HG03196 (cell line): ENCODE measurements at regions not wholly inside any gene's neighbourhood (a gene's known extent, or its start where the extent isn't known, plus 50 kb on each side); places are given as distances from the start of the nearest gene placed in this dataset.
"Not testable (repeated sequence)": the region's sequence is repeated elsewhere in the genome, so short reads cannot be mapped to it uniquely, and the experiment has no call there.

Experiments
- ATAC-seq: cut with Tn5 transposase; IDR thresholded peaks from one replicate; pipeline ENCODE4 v1.9.1; 2021; ENCODE audit not compliant: unreplicated experiment

DNA sequence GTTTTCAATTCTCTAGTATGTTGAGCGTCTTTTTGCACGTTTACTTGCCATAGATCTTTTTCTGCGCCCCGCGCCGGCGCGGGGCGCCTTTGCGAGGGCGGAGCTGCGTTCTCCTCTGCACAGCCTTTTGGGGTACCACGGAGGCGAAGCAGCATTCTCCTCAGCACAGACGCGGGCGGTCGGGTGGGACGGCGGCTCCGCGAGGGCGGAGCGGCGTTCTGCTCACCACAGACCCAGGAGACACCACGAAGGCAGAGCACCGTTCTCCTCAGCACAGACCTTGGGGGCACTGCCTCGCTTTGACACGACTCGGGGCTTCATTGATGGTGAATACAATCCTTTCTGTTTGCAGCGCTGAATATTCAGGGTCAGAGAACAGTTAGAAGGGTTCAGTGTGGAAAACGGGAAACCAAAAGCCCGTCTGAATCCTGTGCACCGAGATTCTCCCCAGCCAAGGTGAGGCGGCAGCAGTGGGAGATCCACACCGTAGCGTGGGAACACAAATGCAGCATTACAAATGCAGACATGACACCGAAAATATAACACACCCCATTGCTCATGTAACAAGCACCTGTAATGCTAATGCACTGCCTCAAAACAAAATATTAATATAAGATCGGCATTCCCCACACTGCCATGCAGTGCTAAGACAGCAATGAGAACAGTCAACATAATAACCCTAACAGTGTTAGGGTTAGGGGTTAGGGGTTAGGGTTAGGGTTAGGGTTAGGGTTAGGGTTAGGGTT lies 190.7 kb upstream of the VIPR2 start:
- not testable (repeated sequence) for ATAC-seq

DNA sequence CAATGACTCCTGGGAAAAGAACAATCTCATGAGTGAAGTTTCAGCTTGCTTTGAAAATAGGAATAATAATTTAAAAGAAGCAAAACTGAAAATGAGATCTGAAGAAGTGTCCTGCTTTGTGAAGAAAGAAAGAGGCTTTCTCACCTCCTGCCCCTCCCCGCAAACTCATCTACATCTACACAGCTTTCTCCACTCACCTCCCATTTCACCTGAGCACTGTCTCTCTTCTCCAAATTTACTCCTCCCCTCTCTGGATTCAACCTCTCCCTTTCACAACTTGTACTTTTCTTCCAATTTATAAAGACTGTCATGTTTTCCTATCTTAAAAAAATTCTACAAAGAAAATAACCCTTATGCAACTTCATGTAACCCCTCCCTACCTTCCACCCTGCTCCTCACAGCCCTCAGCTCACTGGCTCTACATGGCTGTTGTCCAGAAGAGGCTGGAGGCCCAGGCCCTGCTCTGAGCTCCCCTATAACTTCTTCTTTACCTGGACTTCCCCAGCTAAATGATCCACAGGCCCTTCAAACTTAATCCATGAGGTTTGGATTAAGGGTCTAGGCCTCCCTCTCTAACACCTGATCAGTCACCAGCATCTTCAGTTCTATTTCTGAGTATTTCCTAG lies 188.3 kb upstream of the VIPR2 start:
- not testable (repeated sequence) for ATAC-seq

DNA sequence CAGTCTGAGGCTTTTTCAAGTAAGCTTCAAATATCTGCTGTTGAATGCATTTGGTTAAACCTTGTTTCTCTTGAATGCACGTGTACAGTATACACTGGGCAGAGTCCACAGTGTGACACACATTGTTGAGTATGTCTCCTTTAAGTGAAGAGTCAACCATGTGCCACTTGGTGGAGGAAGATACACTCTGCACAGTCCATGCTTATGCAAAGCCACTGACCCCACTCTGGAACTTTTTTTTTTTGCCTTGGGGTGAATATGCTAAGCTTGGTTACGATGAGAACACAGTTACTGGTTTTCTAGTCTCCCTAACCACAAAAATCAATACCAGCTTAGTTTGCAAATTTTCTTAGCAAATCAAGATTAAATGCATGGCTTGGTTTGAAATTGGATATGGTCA lies 186.8 kb upstream of the VIPR2 start:
- no peak for ATAC-seq

DNA sequence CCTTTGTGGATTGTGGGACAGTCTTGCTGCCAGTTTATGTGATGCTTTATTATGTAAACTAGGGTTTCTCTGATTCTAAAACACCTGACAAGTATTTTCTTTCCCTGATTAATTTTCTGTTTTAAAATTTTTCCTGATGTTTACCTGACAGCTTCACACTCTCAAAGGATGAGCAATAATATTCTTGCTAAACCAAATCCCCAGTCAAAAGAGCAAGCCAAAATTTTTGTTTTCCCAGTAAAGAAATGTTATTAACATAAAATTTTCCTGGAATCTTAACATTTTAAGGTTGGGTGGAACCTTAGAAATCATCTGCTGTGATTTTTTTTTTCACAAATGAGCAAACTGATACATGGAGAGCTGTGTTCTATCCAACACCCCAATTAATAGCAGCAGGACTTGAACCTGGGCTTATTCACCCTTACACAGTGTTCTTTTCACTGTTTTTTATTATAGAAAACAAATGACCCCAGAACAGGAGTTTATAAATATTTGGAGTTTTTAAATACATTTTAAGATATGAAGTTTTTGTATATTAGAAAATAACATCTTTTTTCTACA lies 185.2 kb upstream of the VIPR2 start:
- ATAC-seq, result no peak

DNA sequence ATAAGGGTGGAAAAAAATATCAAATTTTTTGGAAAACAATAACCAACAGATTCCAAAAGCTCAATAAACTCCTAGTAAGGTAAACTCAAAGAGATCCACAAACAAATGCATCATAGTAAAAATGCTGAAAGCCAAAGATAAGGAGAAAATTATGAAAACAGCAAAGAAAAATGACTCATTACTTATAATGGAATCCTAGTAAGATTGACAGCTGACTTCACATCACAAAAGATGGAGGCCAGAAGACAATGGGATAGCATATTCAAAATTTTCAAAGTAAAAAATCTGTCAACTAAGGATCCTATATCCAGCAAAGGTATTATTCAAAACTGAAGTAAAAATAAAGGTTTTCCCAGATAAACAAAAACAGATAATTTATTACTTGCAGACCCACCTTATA lies 183.4 kb upstream of the VIPR2 start:
- no peak for ATAC-seq

DNA sequence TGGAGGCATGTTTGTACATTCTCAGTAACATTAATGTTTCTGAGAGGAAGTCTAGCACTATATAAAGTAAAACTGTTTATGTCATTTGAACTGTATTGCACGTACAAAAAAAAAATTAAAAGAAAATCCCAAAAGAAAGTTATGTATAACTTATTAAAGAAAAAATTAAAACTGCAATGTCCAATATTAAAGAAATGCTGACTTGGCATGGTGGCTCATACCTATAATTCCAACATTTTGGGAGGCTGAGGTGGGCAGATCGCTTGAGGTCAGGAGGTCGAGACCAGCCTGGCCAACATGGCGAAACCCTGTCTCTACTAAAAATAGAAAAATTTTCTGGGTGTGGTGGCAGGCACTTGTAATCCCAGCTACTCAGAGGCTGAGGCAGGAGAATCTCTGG lies 178.7 kb upstream of the VIPR2 start:
- no peak for ATAC-seq

DNA sequence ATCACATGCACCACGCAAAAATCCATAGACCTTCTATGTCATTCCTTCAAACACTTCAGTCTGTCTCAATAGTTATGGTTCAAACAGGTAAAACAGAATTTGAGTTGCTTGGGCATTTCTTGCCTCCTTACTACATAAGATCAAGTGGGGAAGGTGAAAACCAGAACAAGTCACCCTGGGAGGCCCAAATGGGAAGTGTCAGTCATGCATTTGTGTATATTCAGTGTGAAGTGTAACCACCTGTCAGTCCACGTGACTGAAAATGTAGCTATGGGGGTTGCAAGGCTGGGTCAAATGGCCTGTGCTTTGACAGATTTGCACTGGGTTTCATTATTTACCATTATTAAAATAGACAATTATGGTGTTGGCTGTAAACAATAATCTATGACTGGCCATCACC lies 176.6 kb upstream of the VIPR2 start:
- no peak for ATAC-seq

DNA sequence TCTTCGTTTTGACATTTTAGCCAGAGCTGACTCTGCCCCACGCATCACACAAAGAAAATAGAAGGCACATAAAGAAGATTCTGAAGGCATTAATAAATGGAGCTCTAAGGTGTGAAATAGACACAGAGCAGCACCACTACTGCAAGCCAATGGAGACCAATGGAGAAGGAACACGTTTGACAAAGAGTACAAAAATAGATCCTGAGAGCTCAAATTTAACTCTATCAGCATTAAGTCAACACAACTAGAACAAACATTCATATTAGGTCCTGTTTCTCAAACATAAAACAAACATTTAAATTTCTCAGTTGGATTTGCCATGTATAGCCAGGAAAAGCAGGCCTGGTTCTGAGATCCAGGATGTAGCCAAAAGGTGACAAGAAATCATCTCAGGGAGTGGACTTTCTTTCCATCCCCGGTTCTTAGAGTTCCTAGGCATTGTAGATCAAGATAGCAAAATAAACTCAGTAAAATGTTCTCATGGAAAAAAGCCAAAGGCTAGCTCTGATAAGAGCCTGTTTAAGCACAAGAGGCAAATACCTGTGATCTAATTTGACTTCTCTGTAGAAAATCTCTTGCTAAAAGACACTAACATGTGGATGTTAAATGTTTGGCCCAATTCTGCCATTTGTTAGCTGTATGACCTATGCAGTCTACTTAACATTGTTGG lies 174.2 kb upstream of the VIPR2 start:
- ATAC-seq, result no peak

DNA sequence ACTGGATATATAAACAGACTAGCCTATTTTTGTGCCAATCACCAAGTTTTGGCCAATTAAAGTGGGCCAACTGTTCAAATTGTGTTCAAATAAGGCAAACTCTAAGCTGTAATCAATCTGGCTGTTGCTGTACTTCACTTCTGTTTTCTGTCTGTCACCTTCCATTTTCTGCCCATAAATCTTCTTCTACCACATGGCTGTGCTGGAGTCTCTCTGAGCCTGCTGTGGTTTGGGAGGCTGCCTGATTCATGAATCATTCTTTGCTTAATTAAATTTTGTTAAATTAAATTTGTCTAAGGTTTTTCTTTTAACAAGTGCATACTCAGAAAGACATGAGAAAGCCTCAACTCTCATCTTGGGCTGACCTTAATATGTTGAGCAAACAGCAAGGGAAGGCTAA lies 172.6 kb upstream of the VIPR2 start:
- ATAC-seq, result no peak

DNA sequence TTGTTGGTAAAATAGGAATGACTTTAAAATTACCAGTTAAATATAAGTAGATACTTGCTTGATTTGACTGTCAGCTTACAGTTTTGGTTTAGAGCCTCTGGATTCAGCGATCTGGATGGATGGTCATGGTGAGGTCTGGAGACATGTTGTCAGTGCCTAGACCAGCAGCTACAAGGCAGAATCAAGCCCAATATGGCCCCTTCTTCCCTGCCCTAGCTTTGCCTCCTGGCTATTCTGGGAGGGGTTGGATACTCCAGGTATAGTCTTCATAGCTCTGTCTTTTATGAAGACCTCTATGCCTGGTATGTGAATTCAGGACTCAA lies 166.5 kb upstream of the VIPR2 start:
- no peak for ATAC-seq

DNA sequence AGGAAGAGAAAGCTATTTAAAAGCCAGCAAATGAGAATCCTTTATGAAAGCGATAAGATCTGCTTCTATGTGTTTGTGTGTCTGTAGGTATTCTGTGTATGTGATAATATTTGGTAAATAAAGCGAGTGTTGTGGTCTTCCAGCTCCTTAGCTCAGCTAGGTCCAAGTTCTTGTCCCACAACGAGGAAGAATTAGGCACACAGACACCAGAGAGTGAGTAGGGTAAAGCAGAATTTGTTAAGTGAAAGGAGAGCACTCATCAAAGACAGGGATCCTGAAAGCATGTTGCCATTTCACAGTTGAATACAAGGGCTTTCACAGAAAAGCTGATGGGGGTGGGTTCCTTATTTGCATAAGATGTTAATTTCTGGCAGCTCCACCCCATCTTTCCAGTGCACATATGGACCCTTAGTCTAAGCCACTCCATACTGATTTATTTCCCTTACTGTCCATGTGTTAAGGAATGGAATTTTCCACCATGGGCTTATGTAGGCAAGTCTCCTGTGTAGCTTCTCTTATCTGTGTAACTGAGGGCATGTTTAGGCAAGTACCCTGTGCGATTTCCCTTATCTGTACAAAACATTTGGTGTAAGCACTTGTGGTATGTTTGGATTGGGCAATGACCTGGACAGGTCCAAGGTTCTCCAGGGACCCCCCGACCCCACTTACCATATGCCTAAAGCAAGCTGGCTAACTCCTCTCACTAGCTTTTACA lies 165.9 kb upstream of the VIPR2 start:
- no peak for ATAC-seq

DNA sequence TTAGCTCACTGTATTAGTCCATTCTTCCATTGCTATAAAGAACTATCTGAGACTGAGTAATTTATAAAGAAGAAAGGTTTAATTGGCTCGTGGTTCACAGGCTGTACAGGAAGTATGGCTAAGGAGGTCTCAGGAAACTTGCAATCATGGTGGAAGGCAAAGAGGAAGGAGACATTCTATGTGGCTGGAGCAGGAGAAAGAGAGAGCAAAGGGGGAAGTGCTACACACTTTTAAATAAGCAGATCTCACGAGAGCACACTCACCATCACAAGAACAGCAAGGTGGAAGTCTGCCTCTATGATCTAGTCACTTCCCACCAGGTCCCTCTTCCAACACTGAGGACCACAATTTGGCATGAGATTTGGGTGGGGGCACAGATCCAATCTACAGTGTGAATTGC lies 164.5 kb upstream of the VIPR2 start:
- not testable (repeated sequence) for ATAC-seq

DNA sequence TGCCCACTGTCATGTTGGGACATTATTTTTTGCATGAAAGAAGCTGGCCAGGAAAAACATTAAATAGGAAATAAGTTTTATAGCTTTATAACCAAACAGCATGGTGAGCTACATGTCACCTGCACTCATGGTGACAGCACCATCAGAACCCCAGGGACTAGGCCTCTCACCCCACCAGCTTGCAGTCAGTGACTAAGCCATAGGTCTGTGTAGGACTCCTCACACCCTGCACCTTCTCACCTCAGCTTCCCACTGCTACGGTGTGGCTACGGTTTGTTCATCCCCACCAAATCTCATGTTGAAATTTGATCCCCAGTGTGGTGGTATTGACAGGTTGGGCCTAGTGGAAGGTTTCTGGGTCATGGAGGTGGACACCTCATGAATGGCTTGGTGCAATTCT lies 161.3 kb upstream of the VIPR2 start:
- no peak for ATAC-seq

DNA sequence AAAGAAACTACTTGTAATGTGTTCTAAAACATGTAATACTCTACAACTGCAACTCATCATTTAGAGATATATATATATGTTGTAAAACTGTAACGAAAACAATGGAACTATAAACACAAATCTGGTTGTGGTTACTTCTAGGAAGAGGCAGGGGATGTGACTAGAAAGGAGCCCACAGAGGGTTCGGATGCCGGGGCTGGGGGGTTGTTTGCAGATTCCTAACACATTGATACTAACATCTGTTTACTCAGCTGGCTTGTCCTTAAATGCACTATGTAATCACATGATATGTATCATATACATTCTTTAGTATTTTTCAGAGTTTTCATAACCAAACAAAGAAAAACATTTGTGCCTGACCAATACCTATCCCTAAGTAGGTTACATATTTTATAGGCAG lies 160.5 kb upstream of the VIPR2 start:
- not testable (repeated sequence) for ATAC-seq

DNA sequence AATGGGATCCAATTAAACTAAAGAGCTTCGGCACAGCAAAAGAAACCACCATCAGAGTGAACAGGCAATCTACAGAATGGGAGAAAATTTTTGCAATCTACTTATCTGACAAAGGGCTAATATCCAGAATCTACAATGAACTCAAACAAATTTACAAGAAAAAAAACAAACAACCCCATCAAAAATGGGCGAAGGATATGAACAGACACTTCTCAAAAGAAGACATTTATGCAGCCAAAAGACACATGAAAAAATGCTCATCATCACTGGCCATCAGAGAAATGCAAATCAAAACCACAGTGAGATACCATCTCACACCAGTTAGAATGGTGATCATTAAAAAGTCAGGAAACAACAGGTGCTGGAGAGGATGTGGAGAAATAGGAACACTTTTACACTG lies 158.8 kb upstream of the VIPR2 start:
- not testable (repeated sequence) for ATAC-seq

DNA sequence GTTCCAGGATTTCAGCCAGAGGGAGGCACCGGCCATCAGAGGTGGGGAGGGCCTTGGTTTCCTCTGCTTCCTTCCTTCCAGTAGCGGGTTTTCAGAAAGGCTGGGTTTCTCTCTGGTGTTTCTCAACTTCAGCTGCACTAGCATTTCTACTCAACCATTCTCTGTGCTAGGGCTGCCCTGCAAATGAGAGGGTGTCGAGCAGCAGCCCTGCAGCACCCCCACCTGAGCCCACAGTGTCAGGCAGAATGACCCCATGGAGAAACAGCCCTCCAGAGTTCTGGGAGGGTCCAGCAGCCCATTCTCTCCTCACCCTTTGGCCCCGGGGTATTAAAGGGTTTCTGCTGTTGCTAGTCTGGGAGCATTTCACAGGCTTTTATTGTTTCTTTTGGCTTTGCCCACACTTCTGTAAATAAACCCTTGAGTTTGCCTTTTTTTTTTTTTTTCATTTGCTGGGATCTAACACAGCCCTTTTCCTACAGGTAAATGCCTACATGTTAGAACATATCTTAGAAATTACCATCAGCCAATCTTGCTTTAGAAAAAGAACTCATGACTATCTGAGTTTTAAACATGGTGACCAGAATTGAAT lies 151.5 kb upstream of the VIPR2 start:
- no peak for ATAC-seq

DNA sequence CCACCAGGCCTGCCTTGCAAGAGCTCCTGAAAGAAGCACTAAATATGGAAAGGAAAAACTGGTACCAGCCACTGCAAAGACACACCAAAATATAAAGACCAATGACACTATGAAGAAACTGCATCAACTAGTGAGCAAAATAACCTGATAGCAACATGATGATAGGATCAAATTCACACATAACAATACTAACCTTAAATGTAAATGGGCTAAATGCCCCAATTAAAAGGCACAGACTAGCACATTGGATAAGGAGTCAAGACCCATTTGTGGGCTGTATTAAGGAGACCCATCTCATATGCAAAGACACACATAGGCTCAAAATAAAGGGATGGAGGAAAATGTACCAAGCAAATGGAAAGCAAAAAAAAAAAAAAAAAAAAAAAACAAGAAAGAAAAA lies 141.8 kb upstream of the VIPR2 start:
- not testable (repeated sequence) for ATAC-seq

DNA sequence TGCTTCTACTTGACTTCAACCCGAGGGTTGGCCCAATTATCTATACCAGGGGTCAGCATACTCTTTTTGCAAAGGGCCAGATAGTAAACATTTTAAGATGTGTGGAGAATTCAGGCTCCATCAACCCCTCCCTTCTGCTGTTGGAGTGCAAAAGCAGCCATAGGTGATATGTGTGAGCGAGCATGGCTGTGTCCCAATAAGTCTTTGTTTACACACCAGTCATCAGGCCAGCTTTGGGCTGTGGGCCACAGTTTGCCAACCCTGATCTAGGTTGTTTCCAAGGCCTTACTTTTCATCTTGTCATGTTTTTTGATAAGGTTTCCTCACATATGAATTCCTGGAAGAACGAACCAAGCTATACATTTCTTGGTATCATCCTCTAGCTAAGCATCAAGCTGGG lies 136.9 kb upstream of the VIPR2 start:
- ATAC-seq, result no peak

DNA sequence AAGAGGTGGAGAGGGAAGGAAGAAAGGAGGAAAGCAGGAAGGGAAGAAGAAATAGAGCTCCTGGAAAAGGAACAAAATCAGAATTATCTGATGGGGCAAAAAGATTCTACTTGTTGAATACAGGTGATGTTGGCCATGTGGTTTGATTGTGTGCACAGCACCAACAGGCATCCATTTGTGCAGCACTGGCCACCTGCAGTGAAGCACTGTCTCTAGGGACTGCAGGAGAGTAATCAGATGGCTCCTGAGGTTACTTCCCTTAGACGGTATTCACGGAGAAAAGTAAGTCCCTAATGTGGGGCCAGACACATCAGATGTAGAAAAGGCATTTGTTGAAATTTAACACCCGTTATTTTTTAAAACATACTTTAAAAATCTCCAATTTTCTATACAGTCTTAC lies 135.3 kb upstream of the VIPR2 start:
- no peak for ATAC-seq

DNA sequence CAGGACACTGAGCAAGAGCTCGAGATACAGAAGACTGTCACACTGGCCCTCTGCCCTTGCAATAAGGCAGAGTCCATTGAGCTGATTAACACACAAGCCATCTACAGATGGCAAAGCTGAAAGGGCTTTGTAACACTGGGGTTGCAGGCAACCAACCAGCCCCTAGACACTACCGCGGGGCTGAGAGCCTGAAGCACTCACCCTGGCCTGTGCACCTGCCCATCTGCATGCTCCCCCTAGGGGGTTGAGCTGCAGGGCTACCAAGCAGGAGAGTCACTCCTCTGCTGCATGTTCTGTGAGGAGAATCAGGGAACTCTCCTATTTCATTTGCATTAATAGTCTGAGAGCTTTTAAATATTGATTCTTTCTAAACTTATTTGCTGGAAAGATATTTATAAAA lies 128.1 kb upstream of the VIPR2 start:
- no peak for ATAC-seq

DNA sequence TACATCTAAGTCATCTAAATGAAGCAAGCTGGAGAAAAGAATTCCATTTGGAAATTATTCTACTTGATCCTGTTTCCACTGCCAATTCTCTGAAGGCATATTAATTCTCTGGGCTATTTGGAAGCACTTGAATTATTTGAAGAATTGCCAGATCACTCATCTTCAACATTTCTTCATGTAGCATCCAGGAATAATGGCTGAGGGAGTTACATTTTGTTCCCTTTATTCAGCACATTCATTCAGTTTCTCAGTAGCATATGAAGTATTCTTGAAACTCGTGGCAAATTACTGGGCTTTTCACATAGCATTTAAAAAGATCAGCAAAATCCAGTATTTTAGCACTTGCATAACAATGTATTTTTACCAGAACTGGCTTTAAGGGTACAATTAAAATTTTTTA lies 127.1 kb upstream of the VIPR2 start:
- ATAC-seq, result no peak
